Transverse colon (tissue), 4 donors: ENCODE measurements at regions not wholly inside any gene's neighbourhood (a gene's known extent, or its start where the extent isn't known, plus 50 kb on each side); places are given as distances from the start of the nearest gene placed in this dataset.

ENCODE experiments used
- DNase-seq: peaks from one replicate; pipeline ENCODE4 v3.0.0-alpha.2; 2019
- H3K27ac ChIP-seq, 4 donors: fragments of 200-600 bp; sonication (generic); 2 replicates each; pipeline ENCODE4 v1.5.1; 2016 to 2018; ENCODE audit warnings: inconsistent platforms in 4 of 4
- H3K27me3 ChIP-seq: fragments of 200-600 bp; sonication (generic); 2 replicates; pipeline ENCODE4 v1.5.1; 2017; ENCODE audit warnings: inconsistent platforms
- H3K36me3 ChIP-seq, 4 donors: fragments of 200-600 bp; sonication (generic); 2 replicates each; pipeline ENCODE4 v1.5.1; 2017 to 2019; ENCODE audit warnings: inconsistent platforms in 4 of 4
- H3K4me1 ChIP-seq, 4 donors: fragments of 200-600 bp; sonication (generic); 2 replicates each; pipeline ENCODE4 v1.5.1; 2017 to 2020; ENCODE audit warnings: inconsistent platforms in 4 of 4
- H3K4me3 ChIP-seq, 4 donors: fragments of 200-600 bp; sonication (generic); 1 replicate in 1 of 4; 2 replicates in 3 of 4; pipeline versions ENCODE4 v1.5.1 to v1.6.1; 2017 to 2019; ENCODE audit warnings: inconsistent platforms in 4 of 4
- H3K9me3 ChIP-seq, 2 donors: fragments of 200-600 bp; sonication (generic); 2 replicates each; pipeline ENCODE4 v1.5.1; 2017 to 2019; ENCODE audit warnings: inconsistent platforms in 2 of 2
- CTCF ChIP-seq, 5 experiments: fragments of 200-600 bp in 3 of 5; fragments of 450-650 bp in 2 of 5; sonication (generic) in 3 of 5; IDR thresholded peaks; 1 replicate in 2 of 5; 2 replicates in 3 of 5; pipeline ENCODE4 v1.5.1; 2016 to 2017; ENCODE audit warnings: antibody characterized with exemption in 5 of 5, inconsistent platforms in 3 of 5, mild to moderate bottlenecking in 2 of 5, moderate library complexity in 1 of 5
- EP300 ChIP-seq: sonication (generic); formaldehyde crosslinking; IDR thresholded peaks from one replicate; pipeline ENCODE4 v1.6.1; 2017; ENCODE audit warnings: antibody characterized with exemption, low read depth
- POLR2A ChIP-seq: fragments of 450-650 bp; IDR thresholded peaks from one replicate; pipeline ENCODE4 v1.6.1; 2016; ENCODE audit warnings: antibody characterized with exemption, mild to moderate bottlenecking, moderate library complexity
- POLR2AphosphoS5 ChIP-seq, 3 donors: sonication (generic); formaldehyde crosslinking; IDR thresholded peaks; one replicate each; pipeline ENCODE4 v1.6.1; 2016; ENCODE audit warnings: antibody characterized with exemption in 3 of 3
- WGBS, 2 donors: methylation state at CpG; one replicate each; pipeline ENCODE4 v1.1.5; 2018; ENCODE audit warnings: low coverage in 1 of 2; 5-methylcytosine and 5-hydroxymethylcytosine counted together
- in situ Hi-C, 4 donors: fragments of 200-750 bp; cut with MboI; loops; one replicate each; pipeline versions ENCODE4 v1.15.0 to v1.15.1; 2017; ENCODE audit warnings: low sequenced_read_pairs in 3 of 4, low pct_ligation_motif_present in 1 of 4, low pct_unique_long_range_greater_than_20kb in 1 of 4
- intact Hi-C: fragments of 100-400 bp; cut with DNase I; formaldehyde crosslinking; loops from one replicate; pipeline ENCODE4 v1.15.1; 2023; ENCODE audit warnings: low total_unique reads

- DNase-seq, result no peak
- H3K9me3 ChIP-seq, result peaks cover 0 to 2% of the 10 kb centered on the region in 2 donors
- TF ChIP-seq POLR2AphosphoS5 (IDR thresholded peaks at IDR 0.05) (no peak), EP300 (no peak), CTCF (IDR thresholded peaks at IDR 0.05) (no peak), POLR2A (no peak)
- H3K4me1 ChIP-seq, result no peaks in the 10 kb centered on the region
- in situ Hi-C loops, result no loop called here
- no peak overlapping the region for H3K27ac ChIP-seq
- H3K36me3 ChIP-seq, result no peaks in the 10 kb centered on the region
- H3K4me3 ChIP-seq, result no peak overlapping the region
- no peaks in the 10 kb centered on the region for H3K27me3 ChIP-seq
- 92% methylated on average over 1 of the region's 1 CpG; no CpG with 5 or more reads in 1 of the 2 donors for WGBS, 2 donors
- intact Hi-C loops, result no loop called here
Measured at GRCh38 chr13:82758044-82758443, 1124.2 kb downstream of the SLITRK1 start.

GRCh38 chr13:82751206-82751605, 1131.1 kb downstream of the SLITRK1 start:
- Histone ChIP-seq H3K27ac (no peak overlapping the region), H3K4me1 (no peaks in the 10 kb centered on the region), H3K27me3 (no peaks in the 10 kb centered on the region), H3K4me3 (no peak overlapping the region), H3K36me3 (no peaks in the 10 kb centered on the region), H3K9me3 (peaks cover 0 to 2% of the 10 kb centered on the region in 2 donors)
- in situ Hi-C loops, result no loop called here
- intact Hi-C loops, result no loop called here
- DNase-seq, result no peak
- TF ChIP-seq CTCF (IDR thresholded peaks at IDR 0.05), result no peak
- TF ChIP-seq POLR2A, result no peak
- no peak for TF ChIP-seq POLR2AphosphoS5 (IDR thresholded peaks at IDR 0.05)
- TF ChIP-seq EP300, result no peak

GRCh38 chr13:82749551-82749950, 1132.7 kb downstream of the SLITRK1 start:
- in situ Hi-C loops, result no loop called here
- 58 to 75% methylated on average over 3 of the region's 3 CpGs for WGBS, 2 donors
- no peaks in the 10 kb centered on the region for H3K36me3 ChIP-seq
- no peak overlapping the region for H3K27ac ChIP-seq
- H3K4me1 ChIP-seq, result no peaks in the 10 kb centered on the region
- no peaks in the 10 kb centered on the region for H3K27me3 ChIP-seq
- no peak for TF ChIP-seq POLR2AphosphoS5 (IDR thresholded peaks at IDR 0.05)
- TF ChIP-seq EP300, result no peak
- no peak for TF ChIP-seq CTCF (IDR thresholded peaks at IDR 0.05)
- no peak for TF ChIP-seq POLR2A
- DNase-seq, result no peak
- intact Hi-C loops, result no loop called here
- H3K4me3 ChIP-seq, result no peak overlapping the region
- peaks cover 0 to 2% of the 10 kb centered on the region in 2 donors for H3K9me3 ChIP-seq

GRCh38 chr13:82747958-82748357, 1134.3 kb downstream of the SLITRK1 start:
- no peaks in the 10 kb centered on the region for H3K27me3 ChIP-seq
- no peaks in the 10 kb centered on the region for H3K36me3 ChIP-seq
- DNase-seq, result no peak
- TF ChIP-seq POLR2A (no peak), POLR2AphosphoS5 (IDR thresholded peaks at IDR 0.05) (no peak), EP300 (no peak), CTCF (IDR thresholded peaks at IDR 0.05) (no peak)
- no peak overlapping the region for H3K27ac ChIP-seq
- H3K9me3 ChIP-seq, result no peaks in the 10 kb centered on the region
- 63 to 64% methylated on average over 1 of the region's 1 CpG for WGBS, 2 donors
- intact Hi-C loops (no loop called here), in situ Hi-C loops (no loop called here)
- H3K4me3 ChIP-seq, result no peak overlapping the region
- no peaks in the 10 kb centered on the region for H3K4me1 ChIP-seq
